Kasumi-1 (cell line): ENCODE measurements at regions not wholly inside any gene's neighbourhood (a gene's known extent, or its start where the extent isn't known, plus 50 kb on each side); places are given as distances from the start of the nearest gene placed in this dataset.
"Not testable (repeated sequence)": the region's sequence is repeated elsewhere in the genome, so short reads cannot be mapped to it uniquely, and the experiment has no call there.

ENCODE experiments used
- DNase-seq, 2 experiments: peaks; one replicate each; lab custom pipeline; 2025; lab: John Stamatoyannopoulos, UW

GRCh38 chr11:106497321-106497720 is 419.9 kb downstream of the AASDHPPT start:
- DNase-seq = no peak

GRCh38 chr11:106497822-106498221 is 420.4 kb downstream of the AASDHPPT start:
- DNase-seq = no peak

- no peak for DNase-seq
Observed at GRCh38 chr11:106503901-106504300, 426.4 kb downstream of the AASDHPPT start.

GRCh38 chr11:106507645-106508306 is 430.3 kb downstream of the AASDHPPT start:
- DNase-seq = no peak

GRCh38 chr11:106514706-106515105 is 437.2 kb downstream of the AASDHPPT start:
- DNase-seq = no peak

GRCh38 chr11:106517426-106517825 is 440.0 kb downstream of the AASDHPPT start:
- DNase-seq = no peak

DNA sequence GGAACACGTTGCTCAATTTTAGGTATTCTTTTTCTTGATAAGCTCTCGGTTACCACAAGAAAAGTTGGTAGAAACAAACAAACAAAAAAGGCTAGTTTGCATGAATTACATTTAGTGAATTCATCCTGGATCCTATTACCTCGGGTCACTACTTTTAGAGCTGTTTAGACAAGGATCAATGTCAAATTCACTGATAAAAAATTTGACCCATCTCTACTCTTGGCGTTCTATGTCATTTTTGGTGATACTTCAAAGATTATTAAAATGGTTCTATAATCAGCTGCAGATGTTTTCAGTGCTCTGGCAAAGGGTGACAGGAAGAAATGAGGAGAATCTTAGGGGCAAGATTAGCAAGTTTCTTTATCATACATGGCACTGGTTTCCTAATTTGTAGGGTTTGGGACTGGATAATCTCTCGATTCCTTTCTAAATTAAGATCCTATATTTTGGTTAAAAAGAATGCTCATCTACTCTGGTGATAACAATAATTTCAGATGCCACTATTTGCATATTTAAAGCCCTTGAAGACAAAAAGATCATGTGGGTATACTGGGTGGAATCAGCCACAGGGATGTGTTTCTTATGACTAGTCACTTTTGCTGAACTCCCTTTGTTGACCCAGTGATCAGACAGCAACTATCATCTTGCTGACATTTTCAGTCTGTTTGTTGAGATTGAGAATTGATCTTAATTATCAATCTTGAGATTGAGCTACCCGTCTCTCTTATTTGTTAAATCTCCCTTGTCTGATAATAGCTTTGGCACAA is 442.9 kb downstream of the AASDHPPT start:
- no peak for DNase-seq

DNA sequence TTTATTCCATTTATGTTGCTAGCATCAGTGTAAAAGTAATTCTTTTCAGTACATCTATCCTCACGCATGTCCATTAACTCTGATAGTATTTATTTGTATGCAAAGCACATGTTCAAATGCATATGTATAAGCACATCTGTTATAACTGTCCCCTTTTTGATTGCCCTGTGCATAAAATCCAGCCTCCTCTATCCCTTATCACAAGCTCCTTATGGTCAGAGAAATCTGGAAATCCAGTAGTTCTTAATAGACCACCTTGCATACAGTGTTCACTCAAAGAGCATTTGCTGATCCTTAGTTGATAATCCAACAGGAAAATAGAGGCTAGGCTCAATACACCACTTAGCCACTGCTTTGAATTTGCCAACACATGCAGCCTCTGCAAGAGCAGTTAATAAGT is 443.5 kb downstream of the AASDHPPT start:
- no peak for DNase-seq

- no peak for DNase-seq
Observed at GRCh38 chr11:106523171-106523570, 445.7 kb downstream of the AASDHPPT start.

GRCh38 chr11:106523921-106524320 is 446.5 kb downstream of the AASDHPPT start:
- DNase-seq = no peak

GRCh38 chr11:106524436-106524835 is 447.0 kb downstream of the AASDHPPT start:
- no peak for DNase-seq

DNA sequence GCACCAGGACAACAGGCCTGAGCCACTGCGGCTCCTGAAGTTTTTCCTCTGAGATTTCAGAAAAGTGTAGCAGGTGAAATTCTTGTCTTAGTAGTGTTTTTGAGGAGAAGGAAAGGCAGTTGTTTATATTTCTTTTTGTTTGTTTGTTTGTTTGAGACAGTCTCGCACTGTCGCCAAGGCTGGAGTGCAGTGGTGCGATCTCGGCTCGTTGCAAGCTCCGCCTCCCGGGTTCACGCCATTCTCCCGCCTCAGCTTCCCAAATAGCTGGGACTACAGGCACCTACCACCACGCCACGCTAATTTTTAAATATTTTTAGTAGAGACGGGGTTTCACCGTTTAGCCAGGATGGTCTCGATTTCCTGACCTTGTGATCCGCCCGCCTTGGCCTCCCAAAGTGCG is 454.2 kb downstream of the AASDHPPT start:
- DNase-seq = not testable (repeated sequence)

GRCh38 chr11:106533046-106533445 is 455.6 kb downstream of the AASDHPPT start:
- DNase-seq = no peak

DNA sequence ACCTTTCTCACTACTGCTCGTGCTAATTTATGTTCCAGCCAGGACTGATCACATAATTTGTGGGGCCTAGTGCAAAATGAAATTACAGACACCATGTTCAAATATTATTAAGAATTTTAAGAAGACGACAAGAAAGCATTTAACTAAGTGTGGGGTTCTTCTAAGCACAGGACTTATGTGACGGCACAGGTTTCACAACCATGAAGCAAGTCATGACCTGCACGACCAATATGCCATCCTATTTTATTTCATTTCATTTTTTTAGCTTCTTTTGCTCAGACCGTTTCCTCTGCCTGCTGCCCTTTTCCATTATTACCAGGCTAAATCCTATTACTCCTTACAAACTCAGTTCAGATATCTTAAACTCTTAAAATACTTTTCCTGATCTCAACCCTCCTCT is 462.5 kb downstream of the AASDHPPT start:
- no peak for DNase-seq

DNA sequence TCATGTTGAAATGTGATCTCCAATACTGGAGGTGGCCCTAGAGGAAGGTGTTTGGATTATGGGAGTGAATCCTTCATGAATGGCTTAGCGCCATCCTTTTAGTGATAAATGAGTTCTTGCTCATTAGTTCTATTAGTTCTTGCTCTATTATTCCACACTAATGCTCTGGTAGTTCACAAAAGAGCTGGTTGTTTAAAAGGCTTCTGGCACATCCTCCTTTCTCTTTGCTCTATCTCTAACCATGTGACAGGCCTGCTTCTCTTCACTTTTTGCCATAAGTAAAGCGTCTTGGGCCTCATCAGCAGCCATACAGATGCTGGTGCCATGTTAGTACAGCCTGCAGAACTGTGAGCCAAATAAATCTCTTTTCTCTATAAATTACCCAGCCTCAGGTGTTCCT is 469.9 kb downstream of the GUCY1A2 start:
- no peak for DNase-seq

- DNase-seq = no peak
Observed at GRCh38 chr11:106551744-106552673, 466.3 kb downstream of the GUCY1A2 start.

DNA sequence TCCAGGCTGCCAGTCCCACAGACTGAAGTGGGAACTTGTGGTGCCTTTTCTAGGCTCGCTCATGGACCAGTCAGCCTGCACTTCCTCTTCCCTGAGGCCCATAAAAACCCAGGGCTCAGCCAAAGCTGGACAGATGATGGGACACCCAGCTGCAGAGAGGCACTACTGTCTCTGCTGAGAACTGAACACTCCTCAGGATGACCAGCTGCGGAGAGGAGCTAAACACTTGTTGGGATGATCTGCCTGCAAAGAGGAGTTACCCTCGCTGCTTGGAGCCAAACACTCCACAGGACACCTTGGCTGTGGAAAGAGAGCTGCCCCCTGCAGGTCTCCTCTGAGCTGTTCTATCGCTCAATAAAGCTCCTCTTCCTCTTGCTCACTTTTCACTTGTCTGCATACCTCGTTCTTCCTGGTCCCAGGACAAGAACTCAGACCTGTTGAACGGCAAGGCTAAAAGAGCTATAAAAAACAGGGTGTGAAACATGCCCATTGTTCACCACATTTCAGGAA is 465.5 kb downstream of the GUCY1A2 start:
- DNase-seq = no peak

DNA sequence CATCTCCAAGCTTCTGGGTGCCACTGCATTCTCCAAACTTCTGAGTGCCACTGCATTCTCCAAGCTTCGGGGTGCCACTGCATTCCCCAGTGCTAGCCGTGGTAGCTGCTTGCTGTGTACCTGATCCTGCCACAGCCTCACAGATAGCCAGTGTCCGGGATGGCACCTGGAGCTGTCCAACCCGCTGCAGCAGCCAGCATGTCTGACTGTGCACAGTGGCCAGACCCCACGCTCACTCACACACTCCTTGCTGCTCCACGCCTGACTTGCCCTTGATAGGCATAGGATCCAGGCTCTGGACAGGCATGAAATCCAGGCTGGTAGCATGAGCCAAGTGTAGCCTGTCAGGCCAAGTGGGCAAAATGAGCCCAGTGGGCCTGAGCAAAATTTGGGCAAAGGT is 465.0 kb downstream of the GUCY1A2 start:
- no peak for DNase-seq

DNA sequence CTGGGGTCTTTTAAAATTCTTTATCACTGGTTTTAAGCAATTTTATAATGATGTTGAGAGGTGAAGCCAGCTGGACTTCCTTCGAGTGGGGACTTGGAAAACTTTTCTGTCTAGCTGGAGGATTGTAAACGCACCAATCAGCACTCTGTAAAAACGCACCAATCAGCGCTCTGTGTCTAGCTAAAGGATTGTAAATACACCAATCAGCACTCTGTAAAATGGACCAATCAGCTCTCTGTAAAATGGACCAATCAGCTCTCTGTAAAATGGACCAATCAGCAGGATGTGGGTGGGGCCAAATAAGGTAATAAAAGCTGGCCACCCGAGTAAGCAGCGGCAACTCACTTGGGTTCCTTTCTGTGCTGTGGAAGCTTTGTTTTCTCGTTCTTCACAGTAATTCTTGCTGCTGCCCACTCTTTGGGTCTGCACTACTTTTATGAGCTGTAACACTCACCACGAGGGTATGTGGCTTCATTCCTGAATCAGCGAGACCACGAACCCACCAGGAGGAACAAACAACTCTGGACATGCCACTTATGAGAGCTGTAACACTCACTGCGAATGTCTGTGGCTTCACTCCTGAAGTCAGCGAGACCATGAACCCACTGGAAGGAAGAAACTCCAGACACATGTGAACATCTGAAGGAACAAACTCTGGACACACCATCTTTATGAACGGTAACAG is 462.6 kb downstream of the GUCY1A2 start:
- not testable (repeated sequence) for DNase-seq

GRCh38 chr11:106565326-106565725 is 452.9 kb downstream of the GUCY1A2 start:
- DNase-seq = no peak

GRCh38 chr11:106568632-106569031 is 449.6 kb downstream of the GUCY1A2 start:
- no peak for DNase-seq

GRCh38 chr11:106577384-106577783 is 440.9 kb downstream of the GUCY1A2 start:
- DNase-seq = not testable (repeated sequence)
